GM23248 (cell line): ENCODE measurements at regions not wholly inside any gene's neighbourhood (a gene's known extent, or its start where the extent isn't known, plus 50 kb on each side); places are given as distances from the start of the nearest gene placed in this dataset.

ENCODE experiments used
- DNase-seq: peaks from one replicate; pipeline ENCODE4 v3.0.0-alpha.2; 2015
- H2AFZ ChIP-seq: fragments of 200-600 bp; sonication (generic); 2 replicates; pipeline ENCODE4 v1.6.1; 2016; ENCODE audit warnings: antibody characterized with exemption
- H3F3A ChIP-seq: fragments of 200-600 bp; sonication (generic); 2 replicates; pipeline ENCODE4 v1.6.1; 2016; ENCODE audit warnings: mild to moderate bottlenecking, antibody characterized with exemption, mixed run types; ENCODE audit not compliant: insufficient read depth
- H3K27ac ChIP-seq: fragments of 200-600 bp; sonication (generic); 2 replicates; pipeline ENCODE4 v1.5.1; 2016; ENCODE audit warnings: mild to moderate bottlenecking
- H3K27me3 ChIP-seq: fragments of 200-600 bp; sonication (generic); replicated peaks from 2 replicates; pipeline ENCODE4 v1.6.1; 2016; ENCODE audit warnings: mild to moderate bottlenecking; ENCODE audit not compliant: insufficient read depth
- H3K36me3 ChIP-seq: fragments of 200-600 bp; sonication (generic); 2 replicates; pipeline ENCODE4 v1.6.1; 2016; ENCODE audit warnings: low read depth, mild to moderate bottlenecking
- H3K4me1 ChIP-seq: fragments of 200-600 bp; sonication (generic); 2 replicates; pipeline ENCODE4 v1.6.1; 2016; ENCODE audit warnings: mild to moderate bottlenecking; ENCODE audit not compliant: insufficient read depth
- H3K4me2 ChIP-seq: fragments of 200-600 bp; sonication (generic); one replicate; pipeline ENCODE4 v1.6.1; 2016; ENCODE audit warnings: mild to moderate bottlenecking; ENCODE audit not compliant: unreplicated experiment
- H3K4me3 ChIP-seq: fragments of 200-600 bp; sonication (generic); 2 replicates; pipeline ENCODE4 v1.5.1; 2016; ENCODE audit warnings: mild to moderate bottlenecking
- H3K79me2 ChIP-seq: fragments of 200-600 bp; sonication (generic); 2 replicates; pipeline ENCODE4 v1.6.1; 2016; ENCODE audit warnings: mild to moderate bottlenecking; ENCODE audit not compliant: insufficient read depth
- H3K9ac ChIP-seq: fragments of 200-600 bp; sonication (generic); 2 replicates; pipeline ENCODE4 v1.6.1; 2016; ENCODE audit warnings: mild to moderate bottlenecking
- H3K9me2 ChIP-seq: fragments of 200-600 bp; sonication (generic); 2 replicates; pipeline ENCODE4 v1.6.1; 2016; ENCODE audit warnings: mixed run types, mild to moderate bottlenecking, moderate library complexity; ENCODE audit not compliant: insufficient read depth
- H3K9me3 ChIP-seq: fragments of 200-600 bp; sonication (generic); one replicate; pipeline ENCODE4 v1.6.1; 2017; ENCODE audit warnings: low read depth
- H4K20me1 ChIP-seq: fragments of 200-600 bp; sonication (generic); 2 replicates; pipeline ENCODE4 v1.6.0; 2016; ENCODE audit not compliant: insufficient read depth
- EZH2 ChIP-seq: fragments of 200-600 bp; sonication (generic); IDR thresholded peaks from 2 replicates; pipeline ENCODE4 v1.6.1; 2018; ENCODE audit warnings: antibody characterized with exemption, mild to moderate bottlenecking; ENCODE audit not compliant: insufficient read depth, poor library complexity, severe bottlenecking
- EZH2phosphoT487 ChIP-seq: fragments of 200-600 bp; sonication (generic); IDR thresholded peaks from 2 replicates; pipeline ENCODE4 v1.6.1; 2018; ENCODE audit warnings: antibody characterized with exemption, moderate library complexity, mild to moderate bottlenecking, low read depth; ENCODE audit not compliant: insufficient read depth
- WGBS, 2 experiments: methylation state at CpG; one replicate each; pipeline ENCODE4 v1.1.6; 2015 to 2017; ENCODE audit warnings: low lambda C conversion rate in 2 of 2, low coverage in 1 of 2; ENCODE audit errors: missing lambda C conversion rate in 2 of 2; 5-methylcytosine and 5-hydroxymethylcytosine counted together
- in situ Hi-C: fragments of 300-500 bp; cut with MboI; formaldehyde crosslinking; loops from 2 replicates; pipeline ENCODE4 v1.15.0; 2020

GRCh38 chr3:59310736-59311135 is 260.9 kb upstream of the CFAP20DC start:
- no peaks in the 10 kb centered on the region for H3F3A ChIP-seq
- H3K27ac ChIP-seq: no peak overlapping the region
- H3K9ac ChIP-seq: no peak overlapping the region
- H3K27me3 ChIP-seq: no peaks in the 10 kb centered on the region
- TF ChIP-seq EZH2phosphoT487: no peak
- TF ChIP-seq EZH2: no peak
- H3K79me2 ChIP-seq: no peaks in the 10 kb centered on the region
- H2AFZ ChIP-seq: peak overlapping the region; percentile 15; the same call in 1 of the 2 replicates
- no peaks in the 10 kb centered on the region for H3K9me3 ChIP-seq
- 86 to 94% methylated on average over 2 of the region's 2 CpGs for WGBS, 2 experiments
- no peaks in the 10 kb centered on the region for H4K20me1 ChIP-seq
- peaks cover 11% of the 10 kb centered on the region for H3K4me1 ChIP-seq
- in situ Hi-C loops: no loop called here
- no peak overlapping the region for H3K4me2 ChIP-seq
- H3K36me3 ChIP-seq: no peaks in the 10 kb centered on the region
- H3K9me2 ChIP-seq: no peaks in the 10 kb centered on the region
- DNase-seq: no peak
- H3K4me3 ChIP-seq: no peak overlapping the region

GRCh38 chr3:59308684-59309083 is 258.9 kb upstream of the CFAP20DC start:
- no peak overlapping the region for H3K27ac ChIP-seq
- peaks cover 11% of the 10 kb centered on the region for H3K4me1 ChIP-seq
- no peaks in the 10 kb centered on the region for H3K79me2 ChIP-seq
- H3K36me3 ChIP-seq: no peaks in the 10 kb centered on the region
- no peak overlapping the region for H2AFZ ChIP-seq
- no peak overlapping the region for H3K9ac ChIP-seq
- no peaks in the 10 kb centered on the region for H4K20me1 ChIP-seq
- H3K9me2 ChIP-seq: no peaks in the 10 kb centered on the region
- no peaks in the 10 kb centered on the region for H3K27me3 ChIP-seq
- 94 to 97% methylated on average over 4 of the region's 4 CpGs for WGBS, 2 experiments
- DNase-seq: no peak
- H3K4me3 ChIP-seq: no peak overlapping the region
- TF ChIP-seq EZH2phosphoT487 (no peak), EZH2 (no peak)
- in situ Hi-C loops: no loop called here
- no peaks in the 10 kb centered on the region for H3F3A ChIP-seq
- no peak overlapping the region for H3K4me2 ChIP-seq
- H3K9me3 ChIP-seq: no peaks in the 10 kb centered on the region

GRCh38 chr3:59308001-59308400 is 258.2 kb upstream of the CFAP20DC start:
- Histone ChIP-seq H3K27ac (no peak overlapping the region), H2AFZ (no peak overlapping the region), H3K9ac (no peak overlapping the region), H3K9me2 (no peaks in the 10 kb centered on the region), H3F3A (no peaks in the 10 kb centered on the region), H3K4me2 (no peak overlapping the region), H3K9me3 (no peaks in the 10 kb centered on the region), H4K20me1 (no peaks in the 10 kb centered on the region), H3K79me2 (no peaks in the 10 kb centered on the region), H3K4me1 (peaks cover 11% of the 10 kb centered on the region), H3K27me3 (no peaks in the 10 kb centered on the region), H3K4me3 (no peak overlapping the region), H3K36me3 (no peaks in the 10 kb centered on the region)
- WGBS, 2 experiments: 72 to 84% methylated on average over 1 of the region's 1 CpG
- DNase-seq: no peak
- in situ Hi-C loops: no loop called here
- no peak for TF ChIP-seq EZH2phosphoT487
- TF ChIP-seq EZH2: no peak

GRCh38 chr3:59306436-59306835 is 256.6 kb upstream of the CFAP20DC start:
- 67 to 79% methylated on average over 3 of the region's 3 CpGs for WGBS, 2 experiments
- Histone ChIP-seq H2AFZ (no peak overlapping the region), H3F3A (no peaks in the 10 kb centered on the region), H4K20me1 (no peaks in the 10 kb centered on the region), H3K4me2 (no peak overlapping the region), H3K9me3 (no peaks in the 10 kb centered on the region), H3K79me2 (no peaks in the 10 kb centered on the region), H3K36me3 (no peaks in the 10 kb centered on the region), H3K4me3 (no peak overlapping the region), H3K9ac (no peak overlapping the region), H3K4me1 (peaks cover 9% of the 10 kb centered on the region), H3K9me2 (no peaks in the 10 kb centered on the region), H3K27me3 (no peaks in the 10 kb centered on the region), H3K27ac (no peak overlapping the region)
- in situ Hi-C loops: no loop called here
- no peak for TF ChIP-seq EZH2
- no peak for TF ChIP-seq EZH2phosphoT487
- no peak for DNase-seq

GRCh38 chr3:59304296-59304695 is 254.5 kb upstream of the CFAP20DC start:
- DNase-seq: no peak
- 20 to 25% methylated on average over 3 of the region's 3 CpGs for WGBS, 2 experiments
- Histone ChIP-seq H3K9me3 (no peaks in the 10 kb centered on the region), H3F3A (no peaks in the 10 kb centered on the region), H3K4me2 (no peak overlapping the region), H3K36me3 (no peaks in the 10 kb centered on the region), H3K27me3 (no peaks in the 10 kb centered on the region), H3K9ac (no peak overlapping the region), H3K4me1 (no peaks in the 10 kb centered on the region; the same call in 1 of the 2 replicates), H3K27ac (no peak overlapping the region), H3K79me2 (no peaks in the 10 kb centered on the region), H2AFZ (no peak overlapping the region), H3K4me3 (no peak overlapping the region), H3K9me2 (no peaks in the 10 kb centered on the region), H4K20me1 (no peaks in the 10 kb centered on the region)
- no peak for TF ChIP-seq EZH2phosphoT487
- TF ChIP-seq EZH2: no peak
- in situ Hi-C loops: no loop called here
